ENCODE measurements at regions not wholly inside any gene's neighbourhood (a gene's known extent, or its start where the extent isn't known, plus 50 kb on each side); places are given as distances from the start of the nearest gene placed in this dataset.

DNA sequence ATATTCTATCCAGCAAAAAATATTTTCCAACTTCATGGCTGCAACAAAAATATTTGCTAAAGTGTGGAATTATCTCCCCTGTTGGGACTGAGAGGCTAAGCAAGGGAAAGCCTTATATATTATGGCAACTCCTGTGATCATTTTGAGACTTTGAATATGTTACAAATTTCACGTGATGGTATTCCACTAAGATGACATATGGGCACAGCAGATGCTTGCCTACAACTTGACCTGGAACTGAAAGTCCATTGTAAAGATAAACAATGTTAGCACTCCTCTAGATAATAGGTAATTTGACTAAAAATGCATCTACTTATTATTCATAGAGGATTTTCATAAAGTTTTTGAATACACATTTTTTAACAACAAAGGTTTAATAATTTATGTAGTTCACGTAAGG, 1141.5 kb upstream of the CDH6 start:
- intact Hi-C loops (cut with DNase I; ENCODE audit: low total_unique reads), result no loop called here
- Histone ChIP-seq H3K9me3 (no peaks in the 10 kb centered on the region), H3K27me3 (no peaks in the 10 kb centered on the region), H3K4me1 (no peaks in the 10 kb centered on the region), H3K27ac (no peak overlapping the region), H3K4me3 (no peak overlapping the region), H3K36me3 (no peaks in the 10 kb centered on the region)
- no peak for DNase-seq
- 81 to 87% methylated on average over 2 of the region's 2 CpGs for WGBS, 2 donors (ENCODE audit: low coverage in 1 of 2)
- no peak for TF ChIP-seq CTCF (IDR thresholded peaks at IDR 0.05)
- no peak for TF ChIP-seq POLR2AphosphoS5 (IDR thresholded peaks at IDR 0.05)
- TF ChIP-seq EP300 (IDR thresholded peaks at IDR 0.05; ENCODE audit: low read depth), result no peak
- no peak for TF ChIP-seq POLR2A (IDR thresholded peaks at IDR 0.05)
- in situ Hi-C loops (cut with MboI; ENCODE audit: low pct_ligation_motif_present in 1 of 4, low pct_unique_long_range_greater_than_20kb in 1 of 4, low sequenced_read_pairs in 3 of 4), result no loop called here

GRCh38 chr5:30050056-30050815, 1143.2 kb upstream of the CDH6 start:
- H3K27me3 ChIP-seq, result no peaks in the 10 kb centered on the region
- WGBS, 2 donors (ENCODE audit: low coverage in 1 of 2), result 72 to 74% methylated on average over 8 of the region's 8 CpGs
- H3K36me3 ChIP-seq, result no peaks in the 10 kb centered on the region
- TF ChIP-seq POLR2A (IDR thresholded peaks at IDR 0.05) (no peak), CTCF (IDR thresholded peaks at IDR 0.05) (no peak), POLR2AphosphoS5 (IDR thresholded peaks at IDR 0.05) (no peak), EP300 (IDR thresholded peaks at IDR 0.05; ENCODE audit: low read depth) (no peak)
- H3K4me1 ChIP-seq, result no peaks in the 10 kb centered on the region
- intact Hi-C loops (cut with DNase I; ENCODE audit: low total_unique reads) (no loop called here), in situ Hi-C loops (cut with MboI; ENCODE audit: low pct_ligation_motif_present in 1 of 4, low pct_unique_long_range_greater_than_20kb in 1 of 4, low sequenced_read_pairs in 3 of 4) (no loop called here)
- no peak overlapping the region for H3K4me3 ChIP-seq
- no peak for DNase-seq
- H3K9me3 ChIP-seq, result no peaks in the 10 kb centered on the region
- H3K27ac ChIP-seq, result no peak overlapping the region

- WGBS, 2 donors (ENCODE audit: low coverage in 1 of 2), result 81% methylated on average over 10 of the region's 10 CpGs; no CpG with 5 or more reads in 1 of the 2 donors
- no peaks in the 10 kb centered on the region for H3K27me3 ChIP-seq
- in situ Hi-C loops (cut with MboI; ENCODE audit: low pct_ligation_motif_present in 1 of 4, low pct_unique_long_range_greater_than_20kb in 1 of 4, low sequenced_read_pairs in 3 of 4) (no loop called here), intact Hi-C loops (cut with DNase I; ENCODE audit: low total_unique reads) (no loop called here)
- H3K4me1 ChIP-seq, result no peaks in the 10 kb centered on the region
- no peaks in the 10 kb centered on the region for H3K9me3 ChIP-seq
- no peak for DNase-seq
- H3K36me3 ChIP-seq, result no peaks in the 10 kb centered on the region
- H3K27ac ChIP-seq, result no peak overlapping the region
- no peak overlapping the region for H3K4me3 ChIP-seq
- TF ChIP-seq POLR2A (IDR thresholded peaks at IDR 0.05) (no peak), CTCF (IDR thresholded peaks at IDR 0.05) (no peak), POLR2AphosphoS5 (IDR thresholded peaks at IDR 0.05) (no peak), EP300 (IDR thresholded peaks at IDR 0.05; ENCODE audit: low read depth) (no peak)
Measured at GRCh38 chr5:30042677-30043076, 1150.8 kb upstream of the CDH6 start.

DNA sequence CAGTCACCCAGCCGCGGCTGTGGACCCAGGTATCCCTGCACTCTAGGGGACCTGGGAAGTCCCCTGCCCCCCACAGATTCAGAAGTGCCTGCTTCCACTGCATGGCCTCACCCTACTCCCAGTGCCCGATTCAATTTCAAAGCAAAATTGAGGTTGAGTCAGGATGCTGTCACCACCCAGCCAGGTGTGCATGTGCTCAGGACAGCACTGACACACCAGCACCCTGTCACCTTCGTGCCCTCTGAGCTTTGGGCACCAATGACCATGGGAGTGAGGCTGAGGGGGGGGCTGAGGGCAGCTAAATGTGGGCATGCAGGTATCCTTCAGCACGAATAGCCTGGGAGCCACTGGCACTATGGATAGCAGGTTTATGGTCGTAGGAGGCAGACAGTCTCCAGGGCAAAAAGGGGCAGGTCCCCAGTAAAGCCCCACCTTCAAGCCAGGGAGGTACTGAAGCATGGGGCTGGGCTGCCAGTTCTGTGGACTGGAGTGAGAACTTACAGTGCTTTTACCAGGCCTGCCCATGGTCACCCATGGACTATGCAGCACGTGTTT, 1151.6 kb upstream of the CDH6 start:
- TF ChIP-seq POLR2AphosphoS5 (IDR thresholded peaks at IDR 0.05) (no peak), EP300 (IDR thresholded peaks at IDR 0.05; ENCODE audit: low read depth) (no peak), CTCF (IDR thresholded peaks at IDR 0.05) (no peak), POLR2A (IDR thresholded peaks at IDR 0.05) (no peak)
- H3K9me3 ChIP-seq, result no peaks in the 10 kb centered on the region
- no peaks in the 10 kb centered on the region for H3K36me3 ChIP-seq
- intact Hi-C loops (cut with DNase I; ENCODE audit: low total_unique reads) (no loop called here), in situ Hi-C loops (cut with MboI; ENCODE audit: low pct_ligation_motif_present in 1 of 4, low pct_unique_long_range_greater_than_20kb in 1 of 4, low sequenced_read_pairs in 3 of 4) (no loop called here)
- DNase-seq, result no peak
- H3K4me3 ChIP-seq, result no peak overlapping the region
- H3K4me1 ChIP-seq, result no peaks in the 10 kb centered on the region
- WGBS, 2 donors (ENCODE audit: low coverage in 1 of 2), result 25 to 60% methylated on average over 2 to 7 of the region's 7 CpGs
- H3K27ac ChIP-seq, result no peak overlapping the region
- no peaks in the 10 kb centered on the region for H3K27me3 ChIP-seq
